ENCODE measurements at regions not wholly inside any gene's neighbourhood (a gene's known extent, or its start where the extent isn't known, plus 50 kb on each side); places are given as distances from the start of the nearest gene placed in this dataset.
"Not testable (repeated sequence)": the region's sequence is repeated elsewhere in the genome, so short reads cannot be mapped to it uniquely, and the experiment has no call there.

DNA sequence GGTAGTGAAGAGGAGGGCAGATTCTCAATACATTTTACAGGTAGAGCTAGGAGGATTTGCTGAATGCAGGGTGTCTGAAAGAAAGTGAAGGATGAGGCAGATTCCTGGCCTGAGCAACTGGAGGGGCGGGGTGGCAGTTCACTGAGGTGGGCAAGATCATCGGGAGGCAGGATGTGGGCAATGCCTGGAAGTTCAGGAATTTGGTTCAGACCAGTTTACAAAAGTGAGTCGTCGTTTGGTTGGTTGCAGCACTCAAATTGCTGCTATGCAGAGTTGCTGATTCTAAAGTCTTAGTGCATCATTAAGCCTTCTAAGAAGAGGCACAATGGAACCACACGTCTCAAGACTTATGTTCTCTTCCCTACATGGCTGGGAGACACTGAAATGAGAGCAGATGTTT lies 134.0 kb downstream of the MFSD1 start:
- Histone ChIP-seq H2AFZ (ENCODE audit: low read depth, low read length) (no peak overlapping the region), H3K9me3 (ENCODE audit: low read length) (no peaks in the 10 kb centered on the region), H3K27me3 (ENCODE audit: insufficient read depth, low read length) (no peaks in the 10 kb centered on the region), H3K36me3 (ENCODE audit: insufficient read depth, low read length) (no peaks in the 10 kb centered on the region), H3K4me3 (ENCODE audit: low read length) (no peak overlapping the region), H3K4me1 (ENCODE audit: insufficient read depth, low read length) (no peaks in the 10 kb centered on the region)

DNA sequence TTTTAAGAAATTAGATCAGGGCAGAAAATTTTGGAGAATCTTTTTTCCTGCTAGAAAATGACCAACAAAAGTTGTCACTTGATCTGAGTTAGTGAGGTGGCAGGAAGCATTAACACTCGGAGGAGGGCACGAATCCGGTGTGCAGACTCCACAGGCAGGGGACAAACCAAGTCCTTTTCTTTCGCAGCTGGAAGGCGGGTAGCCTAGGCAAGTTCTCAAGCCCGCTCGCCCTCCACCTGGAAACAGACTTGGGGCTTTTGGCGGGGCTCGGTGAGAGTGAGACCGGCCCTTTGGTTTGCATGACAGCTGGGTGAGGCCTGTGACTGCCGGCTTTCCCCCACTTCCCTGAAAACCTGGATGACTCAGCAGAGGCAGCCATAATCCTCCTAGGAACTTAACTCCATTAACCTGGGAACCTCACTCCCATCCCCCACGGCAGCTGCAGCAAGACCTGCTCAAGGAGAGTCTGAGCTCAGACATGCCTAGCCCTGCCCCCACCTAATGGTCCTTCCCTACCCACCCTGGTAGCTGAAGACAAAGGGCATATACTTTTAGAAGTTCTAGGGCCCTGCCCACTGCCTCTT lies 134.8 kb downstream of the MFSD1 start:
- Histone ChIP-seq H3K27me3 (ENCODE audit: insufficient read depth, low read length) (no peaks in the 10 kb centered on the region), H3K4me3 (ENCODE audit: low read length) (no peak overlapping the region), H3K4me1 (ENCODE audit: insufficient read depth, low read length) (no peaks in the 10 kb centered on the region), H3K9me3 (ENCODE audit: low read length) (no peaks in the 10 kb centered on the region), H3K36me3 (ENCODE audit: insufficient read depth, low read length) (no peaks in the 10 kb centered on the region), H2AFZ (ENCODE audit: low read depth, low read length) (no peak overlapping the region)

DNA sequence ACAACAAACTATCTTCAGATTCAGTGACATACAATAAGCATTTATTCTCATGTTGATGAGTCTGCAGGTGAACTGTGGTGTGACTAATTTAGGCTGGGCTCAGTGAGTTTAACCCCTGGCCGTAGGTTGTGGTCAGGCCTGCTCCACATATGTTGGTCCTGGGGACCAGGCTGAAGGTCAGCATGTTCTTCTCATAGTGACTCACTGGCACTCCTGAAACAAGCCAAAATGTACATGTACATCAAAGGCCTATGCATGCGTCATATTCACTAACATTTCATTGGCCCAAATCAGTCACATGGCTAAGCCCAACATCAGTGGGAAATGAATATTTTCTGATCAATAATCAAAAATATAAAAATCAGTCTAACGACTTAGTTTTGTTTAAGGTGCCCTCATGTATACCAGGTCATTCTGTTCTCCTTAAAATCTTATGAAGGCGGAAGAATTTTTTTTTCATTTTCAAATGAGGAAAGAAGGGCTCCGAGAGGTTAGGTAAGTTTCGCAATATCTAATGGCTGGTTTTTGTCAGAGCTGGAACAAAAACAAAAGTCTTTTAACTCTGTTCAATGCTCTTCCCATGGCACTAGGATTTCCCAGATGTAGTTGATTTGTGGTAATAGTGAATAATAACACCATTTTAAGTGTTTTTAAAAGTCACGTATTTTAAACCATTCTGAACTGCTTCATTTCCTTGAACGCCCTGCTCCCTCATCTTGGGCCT lies 148.5 kb downstream of the MFSD1 start:
- Histone ChIP-seq H2AFZ (ENCODE audit: low read depth, low read length) (no peak overlapping the region), H3K36me3 (ENCODE audit: insufficient read depth, low read length) (no peaks in the 10 kb centered on the region), H3K27me3 (ENCODE audit: insufficient read depth, low read length) (no peaks in the 10 kb centered on the region), H3K9me3 (ENCODE audit: low read length) (no peaks in the 10 kb centered on the region), H3K4me3 (ENCODE audit: low read length) (no peak overlapping the region), H3K4me1 (ENCODE audit: insufficient read depth, low read length) (no peaks in the 10 kb centered on the region)

DNA sequence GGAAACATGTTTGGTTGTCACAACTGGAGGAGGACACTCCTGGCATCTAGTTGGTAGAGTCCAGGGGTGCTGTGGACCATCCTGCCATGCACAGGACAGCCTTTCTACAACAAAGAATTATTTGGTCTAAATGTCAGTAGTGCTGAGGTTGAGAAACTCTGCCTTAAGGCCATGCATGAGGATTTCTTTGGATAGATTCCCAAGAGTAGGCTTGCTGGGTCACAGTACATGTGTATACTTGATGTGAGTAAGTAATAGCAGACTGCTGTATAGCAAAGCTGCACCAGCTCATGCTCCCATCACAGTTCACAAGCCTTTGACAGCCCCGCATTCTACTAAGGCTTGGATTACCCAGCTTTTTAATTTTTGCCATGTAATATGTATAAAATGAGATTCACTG lies 151.3 kb downstream of the MFSD1 start:
- no peaks in the 10 kb centered on the region for H3K9me3 ChIP-seq (ENCODE audit: low read length)
- no peaks in the 10 kb centered on the region for H3K27me3 ChIP-seq (ENCODE audit: insufficient read depth, low read length)
- H3K4me1 ChIP-seq (ENCODE audit: insufficient read depth, low read length), result no peaks in the 10 kb centered on the region
- no peaks in the 10 kb centered on the region for H3K36me3 ChIP-seq (ENCODE audit: insufficient read depth, low read length)
- no peak overlapping the region for H3K4me3 ChIP-seq (ENCODE audit: low read length)
- H2AFZ ChIP-seq (ENCODE audit: low read depth, low read length), result no peak overlapping the region

DNA sequence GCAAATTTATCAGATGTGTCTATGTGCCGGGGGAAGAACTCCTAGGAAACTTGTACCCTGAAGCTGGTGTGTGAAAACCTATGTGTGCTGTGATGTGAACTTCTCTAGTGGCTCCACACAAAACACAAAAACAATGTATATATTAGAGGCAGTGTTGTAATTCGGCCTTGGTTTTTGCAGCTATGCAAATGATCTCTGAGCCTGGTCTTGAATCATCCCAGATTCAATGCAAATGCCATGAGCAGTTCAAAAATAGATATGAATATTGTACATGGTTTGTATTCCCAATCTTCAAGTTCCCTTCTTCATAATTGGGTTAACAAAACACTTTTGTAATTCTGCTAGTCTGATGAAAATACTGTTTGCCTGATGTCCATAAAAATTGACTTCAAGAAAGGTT lies 152.6 kb downstream of the MFSD1 start:
- no peak overlapping the region for H3K4me3 ChIP-seq (ENCODE audit: low read length)
- no peaks in the 10 kb centered on the region for H3K36me3 ChIP-seq (ENCODE audit: insufficient read depth, low read length)
- no peaks in the 10 kb centered on the region for H3K27me3 ChIP-seq (ENCODE audit: insufficient read depth, low read length)

DNA sequence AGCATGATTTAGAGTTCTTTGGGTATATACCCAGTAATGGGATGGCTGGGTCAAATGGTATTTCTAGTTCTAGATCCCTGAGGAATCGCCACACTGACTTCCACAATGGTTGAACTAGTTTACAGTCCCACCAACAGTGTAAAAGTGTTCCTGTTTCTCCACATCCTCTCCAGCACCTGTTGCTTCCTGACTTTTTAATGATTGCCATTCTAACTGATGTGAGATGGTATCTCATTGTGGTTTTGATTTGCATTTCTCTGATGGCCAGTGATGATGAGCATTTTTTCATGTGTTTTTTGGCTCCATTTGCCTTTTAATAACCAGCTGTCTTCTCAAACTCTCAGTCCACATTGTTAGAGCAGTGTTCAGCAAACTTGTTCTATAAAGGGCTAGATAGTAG lies 155.9 kb downstream of the MFSD1 start:
- H3K36me3 ChIP-seq (ENCODE audit: insufficient read depth, low read length); H3K27me3 ChIP-seq (ENCODE audit: insufficient read depth, low read length); H2AFZ ChIP-seq (ENCODE audit: low read depth, low read length); H3K4me1 ChIP-seq (ENCODE audit: insufficient read depth, low read length); H3K9me3 ChIP-seq (ENCODE audit: low read length); H3K4me3 ChIP-seq (ENCODE audit: low read length): not testable (repeated sequence)

More for the DNA sequence above, 152.6 kb downstream of the MFSD1 start:
- Histone ChIP-seq H3K4me1 (ENCODE audit: insufficient read depth, low read length) (no peaks in the 10 kb centered on the region), H3K9me3 (ENCODE audit: low read length) (no peaks in the 10 kb centered on the region), H2AFZ (ENCODE audit: low read depth, low read length) (no peak overlapping the region)

DNA sequence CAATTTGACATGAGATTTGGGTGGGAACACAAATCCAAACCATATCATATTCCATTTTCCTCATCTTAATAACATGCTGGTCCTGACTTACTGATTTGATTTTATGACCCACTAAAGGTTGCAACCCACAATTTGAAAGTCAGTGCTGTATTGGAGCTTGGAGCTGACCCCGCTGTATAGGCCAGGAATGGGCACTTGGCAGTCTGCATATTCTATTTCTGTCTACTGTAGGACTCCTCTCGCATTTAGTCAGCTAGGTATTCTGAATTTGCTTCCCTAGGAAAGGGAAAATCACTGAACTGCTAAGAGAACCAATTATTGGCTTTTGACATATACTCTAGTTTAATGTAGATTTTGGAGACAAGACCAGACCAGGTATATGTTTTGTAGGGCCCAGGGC lies 157.0 kb downstream of the MFSD1 start:
- Histone ChIP-seq H3K9me3 (ENCODE audit: low read length) (no peaks in the 10 kb centered on the region), H3K27me3 (ENCODE audit: insufficient read depth, low read length) (no peaks in the 10 kb centered on the region), H3K4me3 (ENCODE audit: low read length) (no peak overlapping the region), H2AFZ (ENCODE audit: low read depth, low read length) (no peak overlapping the region), H3K4me1 (ENCODE audit: insufficient read depth, low read length) (no peaks in the 10 kb centered on the region), H3K36me3 (ENCODE audit: insufficient read depth, low read length) (no peaks in the 10 kb centered on the region)

DNA sequence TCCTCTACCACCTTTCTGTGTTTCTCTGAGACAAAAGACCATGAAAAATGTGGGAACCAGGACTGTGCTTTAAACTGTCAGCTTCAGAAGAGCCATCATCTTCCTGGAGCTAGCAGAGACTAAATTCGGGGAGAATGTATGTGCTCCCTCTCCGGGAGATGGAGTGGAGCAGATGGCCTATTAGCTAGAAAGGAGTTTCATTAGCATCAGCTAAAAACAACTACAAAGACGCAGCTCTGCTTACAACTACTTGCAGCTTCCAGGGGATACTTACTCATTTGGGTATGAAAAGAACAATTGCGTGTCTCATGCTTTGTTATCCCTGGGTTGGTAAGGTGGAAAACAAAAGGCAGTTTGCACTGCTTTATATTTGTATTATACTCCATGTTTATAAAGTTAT lies 159.6 kb downstream of the MFSD1 start:
- no peaks in the 10 kb centered on the region for H3K27me3 ChIP-seq (ENCODE audit: insufficient read depth, low read length)
- no peaks in the 10 kb centered on the region for H3K9me3 ChIP-seq (ENCODE audit: low read length)
- no peaks in the 10 kb centered on the region for H3K4me1 ChIP-seq (ENCODE audit: insufficient read depth, low read length)
- H3K4me3 ChIP-seq (ENCODE audit: low read length), result no peak overlapping the region
- H3K36me3 ChIP-seq (ENCODE audit: insufficient read depth, low read length), result no peaks in the 10 kb centered on the region
- no peak overlapping the region for H2AFZ ChIP-seq (ENCODE audit: low read depth, low read length)

DNA sequence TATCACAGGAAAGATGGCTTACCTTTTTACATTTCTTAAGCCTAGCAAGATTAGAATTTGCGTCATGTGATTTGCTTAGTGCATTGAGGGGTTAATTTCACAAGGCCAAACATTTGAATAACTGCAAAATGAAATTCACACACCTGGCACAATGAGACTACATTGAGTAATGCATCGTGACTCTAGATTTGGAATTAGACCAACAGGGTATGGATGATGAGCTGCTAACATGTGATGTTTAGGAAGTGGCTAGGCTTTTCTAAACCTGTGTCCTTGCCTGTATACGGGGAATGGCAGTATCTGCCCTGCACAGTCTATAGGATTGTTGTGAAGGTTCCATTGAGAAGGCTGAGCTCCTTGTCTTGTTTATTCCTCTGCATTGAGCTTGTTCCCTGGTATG lies 160.1 kb downstream of the MFSD1 start:
- H3K4me1 ChIP-seq (ENCODE audit: insufficient read depth, low read length), result no peaks in the 10 kb centered on the region
- no peaks in the 10 kb centered on the region for H3K27me3 ChIP-seq (ENCODE audit: insufficient read depth, low read length)
- no peaks in the 10 kb centered on the region for H3K9me3 ChIP-seq (ENCODE audit: low read length)
- no peak overlapping the region for H2AFZ ChIP-seq (ENCODE audit: low read depth, low read length)
- H3K36me3 ChIP-seq (ENCODE audit: insufficient read depth, low read length), result no peaks in the 10 kb centered on the region
- no peak overlapping the region for H3K4me3 ChIP-seq (ENCODE audit: low read length)

DNA sequence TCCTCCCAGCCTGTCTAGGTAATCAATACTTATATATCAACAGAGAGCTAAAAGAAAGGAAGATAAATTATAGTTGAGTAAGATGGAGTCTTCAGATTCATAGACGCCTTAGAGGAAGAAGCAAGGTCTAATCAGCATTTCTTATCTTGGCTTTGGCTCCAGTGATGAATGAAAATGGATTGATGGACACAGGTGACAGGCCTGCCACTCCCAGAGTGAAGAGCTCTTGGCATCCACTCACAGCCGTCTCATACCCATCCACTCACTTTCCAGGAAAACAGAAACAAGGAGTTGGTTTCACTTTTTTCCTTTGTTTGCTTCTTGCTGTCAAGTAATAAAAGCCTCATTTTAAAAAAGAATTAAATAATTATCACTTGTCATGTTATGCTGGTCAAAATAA lies 168.2 kb downstream of the MFSD1 start:
- H3K27me3 ChIP-seq (ENCODE audit: insufficient read depth, low read length), result no peaks in the 10 kb centered on the region
- no peak overlapping the region for H3K4me3 ChIP-seq (ENCODE audit: low read length)
- no peak overlapping the region for H2AFZ ChIP-seq (ENCODE audit: low read depth, low read length)
- no peaks in the 10 kb centered on the region for H3K9me3 ChIP-seq (ENCODE audit: low read length)
- H3K36me3 ChIP-seq (ENCODE audit: insufficient read depth, low read length), result no peaks in the 10 kb centered on the region
- H3K4me1 ChIP-seq (ENCODE audit: insufficient read depth, low read length), result no peaks in the 10 kb centered on the region

DNA sequence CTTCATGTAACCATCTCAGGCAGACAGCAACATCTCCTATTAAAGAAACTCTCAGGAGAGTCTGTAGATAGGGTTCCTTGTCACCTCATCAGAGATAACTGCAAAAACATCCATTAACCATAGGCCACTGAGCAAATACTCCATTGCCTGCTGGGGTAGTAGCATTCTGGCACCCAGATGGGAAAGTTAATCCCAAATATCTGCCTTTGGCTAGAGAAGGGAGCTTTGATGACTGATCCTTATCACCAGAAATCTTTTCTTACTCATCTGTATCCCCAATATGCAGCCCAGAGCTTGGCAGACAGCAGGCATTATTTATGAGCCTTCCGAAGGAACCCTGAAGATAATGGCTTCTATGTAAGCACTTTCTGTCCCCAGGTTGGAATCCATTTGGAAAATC lies 173.1 kb downstream of the MFSD1 start:
- Histone ChIP-seq H3K36me3 (ENCODE audit: insufficient read depth, low read length) (no peaks in the 10 kb centered on the region), H3K4me1 (ENCODE audit: insufficient read depth, low read length) (no peaks in the 10 kb centered on the region), H2AFZ (ENCODE audit: low read depth, low read length) (no peak overlapping the region), H3K4me3 (ENCODE audit: low read length) (no peak overlapping the region), H3K9me3 (ENCODE audit: low read length) (no peaks in the 10 kb centered on the region), H3K27me3 (ENCODE audit: insufficient read depth, low read length) (no peaks in the 10 kb centered on the region)

DNA sequence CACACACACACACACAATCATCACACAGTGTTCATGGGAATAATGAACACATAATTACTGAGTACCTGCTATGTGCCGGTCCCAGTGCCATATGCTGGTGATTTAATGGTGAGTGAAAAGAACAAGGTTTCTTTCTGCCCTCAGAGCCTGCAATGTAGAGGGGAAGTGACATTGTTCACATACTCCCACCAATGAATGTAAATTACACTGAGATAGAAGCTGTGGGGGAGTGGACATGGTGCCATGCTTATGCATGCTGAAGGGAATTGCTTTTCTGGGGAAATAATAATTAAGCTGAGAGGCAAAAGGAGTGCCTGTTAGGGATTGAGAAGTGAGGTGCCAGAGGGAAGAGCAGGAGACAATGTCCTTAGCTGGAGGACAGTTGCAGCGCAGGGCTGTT lies 175.1 kb downstream of the MFSD1 start:
- no peak overlapping the region for H3K4me3 ChIP-seq (ENCODE audit: low read length)
- no peaks in the 10 kb centered on the region for H3K27me3 ChIP-seq (ENCODE audit: insufficient read depth, low read length)
- no peak overlapping the region for H2AFZ ChIP-seq (ENCODE audit: low read depth, low read length)
- H3K36me3 ChIP-seq (ENCODE audit: insufficient read depth, low read length), result no peaks in the 10 kb centered on the region
- no peaks in the 10 kb centered on the region for H3K4me1 ChIP-seq (ENCODE audit: insufficient read depth, low read length)
- no peaks in the 10 kb centered on the region for H3K9me3 ChIP-seq (ENCODE audit: low read length)

DNA sequence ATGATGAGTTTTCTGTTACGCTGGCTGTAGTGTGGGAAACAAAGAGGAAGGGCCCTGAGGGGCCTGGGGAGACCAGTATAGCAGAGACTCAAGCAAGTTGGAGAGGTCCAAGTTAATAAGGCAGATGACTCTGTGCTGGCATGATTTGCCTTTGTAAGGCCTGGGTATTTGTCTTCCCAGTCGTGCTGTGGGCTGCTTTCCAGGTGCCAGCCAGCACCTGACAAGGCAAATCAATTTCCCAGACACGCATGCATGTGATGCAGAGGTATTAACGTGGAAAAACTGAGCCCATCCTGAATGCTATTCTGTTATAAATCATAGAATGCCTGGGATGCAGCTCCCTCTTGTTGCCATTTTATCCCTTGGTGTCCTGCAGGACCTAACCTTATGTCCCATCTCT lies 175.6 kb downstream of the MFSD1 start:
- H3K4me1 ChIP-seq (ENCODE audit: insufficient read depth, low read length), result no peaks in the 10 kb centered on the region
- no peaks in the 10 kb centered on the region for H3K9me3 ChIP-seq (ENCODE audit: low read length)
- H3K27me3 ChIP-seq (ENCODE audit: insufficient read depth, low read length), result no peaks in the 10 kb centered on the region
- no peaks in the 10 kb centered on the region for H3K36me3 ChIP-seq (ENCODE audit: insufficient read depth, low read length)
- H2AFZ ChIP-seq (ENCODE audit: low read depth, low read length), result no peak overlapping the region
- no peak overlapping the region for H3K4me3 ChIP-seq (ENCODE audit: low read length)

Data from neuron (in vitro differentiated cells).